Activated T-helper 1 cell treated with Interleukin-2 at 50 U/mL for 16 hours (primary cell): ENCODE measurements at regions not wholly inside any gene's neighbourhood (a gene's known extent, or its start where the extent isn't known, plus 50 kb on each side); places are given as distances from the start of the nearest gene placed in this dataset.
"Not testable (repeated sequence)": the region's sequence is repeated elsewhere in the genome, so short reads cannot be mapped to it uniquely, and the experiment has no call there.

Source experiments
- DNase-seq: peaks from one replicate; pipeline ENCODE4 v3.0.0-alpha.2; 2020; ENCODE audit warnings: low read depth

DNA sequence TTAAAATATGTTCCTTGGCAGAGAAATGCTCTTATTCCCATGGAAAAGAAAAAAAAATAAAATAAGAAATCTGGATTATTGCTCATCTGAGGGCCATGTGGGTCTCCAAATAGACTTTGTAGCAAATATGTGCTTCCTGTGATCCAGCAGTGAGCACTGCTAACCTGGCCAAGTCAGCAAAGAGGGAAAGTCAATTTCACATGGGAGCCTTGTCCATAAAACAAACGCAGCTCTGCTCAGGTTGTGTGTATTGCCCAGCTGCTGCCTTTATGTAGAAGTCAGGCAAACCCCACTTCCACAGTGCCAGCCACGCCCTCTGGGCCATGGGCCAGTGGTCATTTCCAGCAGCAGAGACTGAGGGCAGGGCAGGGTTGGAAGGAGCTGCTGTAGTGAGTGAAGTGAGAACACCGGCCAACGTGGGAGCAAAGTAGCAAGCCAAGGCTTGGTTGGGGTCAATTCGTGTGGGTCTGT, 174.3 kb downstream of the LYPLAL1 start:
- no peak for DNase-seq

GRCh38 chr1:219347376-219347775, 173.7 kb downstream of the LYPLAL1 start:
- DNase-seq, result no peak

- DNase-seq, result no peak
These were observed 172.3 kb downstream of the LYPLAL1 start for GRCh38 chr1:219345953-219346352.

GRCh38 chr1:219342836-219343235, 169.2 kb downstream of the LYPLAL1 start:
- no peak for DNase-seq

GRCh38 chr1:219340796-219341195, 167.1 kb downstream of the LYPLAL1 start:
- DNase-seq, result no peak

DNA sequence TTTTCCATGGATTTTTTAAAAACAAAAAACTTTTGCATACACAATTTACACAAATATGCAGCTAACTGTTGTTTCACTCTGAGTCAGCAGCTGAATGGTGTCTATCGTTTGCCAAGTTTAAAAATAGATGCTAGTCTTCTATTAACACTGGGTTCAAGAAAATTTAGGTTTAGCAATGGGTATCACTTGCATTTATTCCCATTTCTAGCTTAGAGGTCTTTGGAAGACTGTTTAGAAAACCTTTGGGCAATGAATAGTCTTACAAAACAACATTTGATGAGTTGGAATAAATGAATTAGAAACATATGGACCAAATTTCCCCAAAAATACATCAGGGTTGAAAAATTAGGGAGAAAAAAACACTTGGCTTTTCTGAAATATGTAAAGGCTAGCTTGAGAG, 165.8 kb downstream of the LYPLAL1 start:
- DNase-seq, result no peak

DNA sequence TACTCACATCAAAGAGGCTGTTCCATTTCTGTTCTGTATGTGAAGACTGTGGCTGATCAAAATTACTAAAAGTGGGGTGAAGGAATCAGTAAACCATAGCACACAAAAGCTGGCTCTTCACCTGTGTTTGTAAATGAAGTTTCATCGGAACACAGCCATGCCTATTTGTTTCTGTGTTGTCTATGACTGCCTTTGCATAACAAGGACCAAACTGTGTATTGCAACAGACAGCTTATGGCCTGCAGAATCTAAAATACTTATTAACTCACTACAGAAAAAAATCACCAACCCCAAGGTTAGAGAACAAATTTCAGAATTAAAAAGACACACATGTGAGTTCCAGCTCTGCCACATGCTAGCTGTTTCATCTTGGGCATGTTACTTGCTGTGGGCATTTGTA, 163.9 kb downstream of the LYPLAL1 start:
- no peak for DNase-seq

GRCh38 chr1:219333626-219334025, 159.9 kb downstream of the LYPLAL1 start:
- no peak for DNase-seq

DNA sequence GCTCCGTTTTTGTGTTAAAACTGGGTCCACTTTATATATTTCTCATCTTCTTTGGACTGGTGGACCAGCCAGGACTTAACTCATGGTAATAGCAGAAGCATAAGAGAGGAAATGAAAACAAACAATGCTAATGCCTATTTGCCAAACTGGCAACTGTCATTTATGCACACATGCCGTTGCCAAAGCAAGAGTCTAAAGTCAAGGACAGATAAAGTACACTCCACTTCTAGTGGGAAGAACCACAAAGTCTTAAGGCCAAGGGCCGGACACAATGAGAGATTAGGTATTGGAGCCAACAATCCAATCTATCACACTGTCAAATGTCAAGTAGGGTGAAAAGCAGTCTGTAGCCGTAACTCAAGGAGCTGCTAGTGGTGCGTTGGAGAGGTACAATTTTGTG, 157.7 kb downstream of the LYPLAL1 start:
- no peak for DNase-seq

DNA sequence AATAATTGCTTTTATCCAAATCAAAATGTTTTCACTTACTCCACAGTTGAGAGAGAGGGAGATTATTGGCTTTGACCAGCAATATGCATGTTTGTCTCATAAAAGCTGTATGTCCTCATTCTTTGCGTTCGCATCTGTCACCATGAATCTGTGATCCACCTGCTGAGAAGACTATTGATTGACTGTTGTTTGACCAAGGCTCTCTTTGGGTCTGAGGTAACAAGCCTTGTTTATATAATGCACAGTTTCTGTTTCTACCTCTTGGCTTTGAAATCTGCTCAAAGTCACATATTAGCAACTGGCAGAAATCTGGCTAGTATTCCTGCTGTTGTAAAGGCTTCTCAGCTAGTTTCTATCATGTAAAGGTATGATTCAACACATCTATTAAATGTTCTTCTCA, 157.0 kb downstream of the LYPLAL1 start:
- no peak for DNase-seq

GRCh38 chr1:219330001-219330400, 156.3 kb downstream of the LYPLAL1 start:
- no peak for DNase-seq

DNA sequence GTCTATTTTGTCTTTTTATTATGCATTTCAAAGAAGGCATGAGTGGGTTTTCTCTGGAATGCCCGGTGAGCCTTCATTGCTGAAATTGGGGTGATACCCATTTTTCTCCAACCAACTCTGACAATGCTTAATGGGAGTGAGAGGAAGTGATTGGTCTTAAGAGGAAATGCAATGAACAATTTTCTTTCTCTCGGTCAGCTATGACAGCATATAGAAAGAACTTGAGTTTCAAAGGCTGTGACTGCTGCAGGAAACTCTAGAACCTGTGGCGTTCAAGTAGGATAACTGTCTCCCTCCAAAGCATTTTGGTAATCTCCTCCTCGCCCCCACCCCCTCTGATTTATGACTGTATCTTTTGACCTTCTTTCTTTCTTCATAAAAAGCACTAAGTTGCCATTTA, 155.9 kb downstream of the LYPLAL1 start:
- no peak for DNase-seq

- no peak for DNase-seq
These were observed 153.2 kb downstream of the LYPLAL1 start for GRCh38 chr1:219326843-219327242.

DNA sequence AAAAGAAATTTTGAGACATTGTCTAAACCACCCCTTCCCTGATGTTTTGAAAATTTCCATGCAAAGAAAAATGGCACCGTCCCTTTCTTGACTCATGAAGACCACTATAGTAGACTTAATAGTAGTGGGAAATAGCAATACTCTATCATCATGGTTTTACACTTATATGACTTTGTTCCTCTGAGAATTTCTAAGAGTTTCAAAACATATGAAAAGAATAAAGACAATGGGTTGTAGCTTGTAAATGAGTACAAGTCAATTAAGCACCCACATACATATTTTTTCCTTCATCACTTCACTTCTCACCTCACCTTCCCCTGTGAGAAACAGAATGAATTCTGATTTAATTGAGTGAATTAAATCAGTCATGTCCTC, 151.7 kb downstream of the LYPLAL1 start:
- DNase-seq, result no peak

DNA sequence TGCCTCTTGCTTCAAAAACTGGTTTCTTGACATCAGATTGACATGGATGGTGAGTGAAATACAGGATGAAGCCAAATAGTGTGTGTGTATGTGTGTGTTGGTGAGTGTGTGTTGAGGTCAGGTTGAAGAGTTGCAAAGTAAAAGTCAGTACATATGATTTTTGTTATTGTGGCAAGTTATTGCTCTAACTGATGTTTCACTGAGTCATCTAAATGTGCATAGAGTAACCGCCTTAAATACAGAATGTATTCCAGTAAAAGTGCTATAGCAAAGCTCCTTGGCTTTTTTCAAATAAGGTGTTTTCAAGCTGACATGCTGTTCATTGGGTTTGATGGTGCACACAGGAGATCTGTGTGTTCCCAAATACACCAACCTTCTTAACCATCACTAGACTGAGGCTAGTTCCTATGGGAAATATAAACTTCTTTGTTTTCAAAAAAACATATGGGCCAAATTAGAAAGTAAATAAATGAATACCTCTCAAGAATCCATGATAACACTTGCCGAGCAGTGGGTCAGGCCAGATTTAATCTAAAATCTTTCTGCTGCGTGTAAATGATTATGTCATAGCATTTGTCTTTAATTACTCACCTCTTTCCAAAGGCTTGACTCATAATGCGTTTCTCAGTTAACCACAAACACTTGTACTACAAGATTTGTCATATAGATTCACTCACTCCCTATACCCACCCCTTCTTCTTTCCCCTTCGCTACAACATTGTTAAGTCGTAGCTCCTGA, 151.1 kb downstream of the LYPLAL1 start:
- DNase-seq, result no peak

GRCh38 chr1:219324171-219324570, 150.5 kb downstream of the LYPLAL1 start:
- no peak for DNase-seq

DNA sequence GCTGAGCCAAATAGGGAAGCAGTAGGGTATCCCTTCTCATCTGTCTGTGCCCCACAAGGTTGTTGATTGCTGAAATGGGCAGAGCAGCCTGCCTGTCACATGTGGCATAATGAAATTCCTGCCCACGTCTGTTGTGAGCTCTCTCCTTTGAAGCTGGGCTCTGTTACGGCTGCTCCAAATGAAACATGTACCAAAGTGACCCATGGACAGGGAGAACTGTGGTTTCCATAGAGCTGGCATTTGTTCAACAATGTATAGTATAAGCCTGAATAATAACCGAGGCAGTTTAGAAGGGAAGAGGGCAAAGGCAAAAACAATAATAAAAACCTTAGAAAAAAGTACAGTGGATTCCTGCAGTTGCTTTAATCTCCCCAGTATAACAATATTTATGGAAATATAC, 149.7 kb downstream of the LYPLAL1 start:
- DNase-seq, result no peak

GRCh38 chr1:219322766-219323165, 149.1 kb downstream of the LYPLAL1 start:
- DNase-seq, result no peak

DNA sequence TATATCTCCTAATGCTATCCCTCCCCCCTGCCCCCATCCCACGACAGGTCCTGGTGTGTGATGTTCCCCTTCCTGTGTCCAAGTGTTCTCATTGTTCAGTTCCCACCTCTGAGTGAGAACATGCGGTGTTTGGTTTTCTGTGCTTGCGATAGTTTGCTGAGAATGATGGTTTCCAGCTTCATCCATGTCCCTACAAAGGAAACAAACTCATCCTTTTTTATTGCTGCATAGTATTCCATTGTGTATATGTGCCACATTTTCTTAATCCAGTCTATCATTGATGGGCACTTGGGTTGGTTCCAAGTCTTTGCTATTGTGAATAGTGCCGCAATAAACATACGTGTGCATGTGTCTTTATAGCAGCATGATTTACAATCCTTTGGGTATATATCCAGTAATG, 146.9 kb downstream of the LYPLAL1 start:
- not testable (repeated sequence) for DNase-seq

GRCh38 chr1:219318826-219319225, 145.1 kb downstream of the LYPLAL1 start:
- DNase-seq, result no peak

- no peak for DNase-seq
These were observed 144.2 kb downstream of the LYPLAL1 start for GRCh38 chr1:219317762-219318353.

- DNase-seq, result no peak
These were observed 142.4 kb downstream of the LYPLAL1 start for GRCh38 chr1:219316066-219316465.

DNA sequence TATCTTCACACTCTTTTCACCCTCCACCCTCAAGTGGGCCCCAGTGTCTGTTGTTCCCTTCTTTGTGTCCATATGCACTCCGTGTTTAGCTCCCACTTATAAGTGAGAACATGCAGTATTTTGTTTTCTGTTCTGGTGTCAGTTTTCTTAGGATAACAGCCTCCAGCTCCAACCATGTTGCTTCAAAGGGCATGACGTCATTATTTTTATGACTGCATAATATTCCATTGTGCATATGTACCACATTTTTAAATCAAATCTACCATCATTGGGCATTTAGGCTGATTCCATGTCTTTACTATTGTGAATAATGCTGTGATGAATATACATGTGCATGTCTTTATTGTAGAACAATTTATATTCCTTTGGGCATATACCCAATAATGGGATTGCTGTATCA, 140.3 kb downstream of the LYPLAL1 start:
- no peak for DNase-seq

DNA sequence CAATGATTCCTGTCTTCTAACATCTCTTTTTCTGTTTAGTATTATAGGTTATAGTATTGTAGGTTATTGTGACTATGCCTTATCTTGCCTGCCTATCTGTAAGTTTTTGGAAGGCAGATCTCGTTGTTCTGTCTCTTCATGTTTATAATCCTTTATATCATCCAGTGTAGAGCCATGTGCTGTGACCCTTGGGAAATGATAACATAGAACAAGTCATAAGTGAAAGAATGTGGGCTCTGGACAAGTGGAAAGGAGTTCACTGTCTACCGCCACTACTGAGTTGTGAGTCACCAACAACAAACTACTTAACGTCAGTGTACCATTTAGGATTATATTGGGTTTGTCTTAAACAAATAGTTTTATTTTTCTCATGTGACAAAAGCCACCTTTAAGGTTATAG, 139.3 kb downstream of the LYPLAL1 start:
- no peak for DNase-seq
